Lower leg skin (tissue), 3 donors: ENCODE measurements at regions not wholly inside any gene's neighbourhood (a gene's known extent, or its start where the extent isn't known, plus 50 kb on each side); places are given as distances from the start of the nearest gene placed in this dataset.

ENCODE experiments used
- POLR2A ChIP-seq, 2 donors: fragments of 450-650 bp; IDR thresholded peaks; one replicate each; pipeline ENCODE4 v1.6.1; 2016 to 2017; ENCODE audit warnings: antibody characterized with exemption in 2 of 2, mild to moderate bottlenecking in 1 of 2, moderate library complexity in 1 of 2
- TF ChIP-seq, protein P1 (sequence below), 3 donors: fragments of 450-650 bp; IDR thresholded peaks; one replicate each; pipeline ENCODE4 v1.5.1; 2016; ENCODE audit warnings: antibody characterized with exemption in 3 of 3, mild to moderate bottlenecking in 3 of 3, moderate library complexity in 2 of 3

GRCh38 chr2:13019781-13020180 lies 303.0 kb downstream of the TRIB2 start:
- TF ChIP-seq, protein P1, sequence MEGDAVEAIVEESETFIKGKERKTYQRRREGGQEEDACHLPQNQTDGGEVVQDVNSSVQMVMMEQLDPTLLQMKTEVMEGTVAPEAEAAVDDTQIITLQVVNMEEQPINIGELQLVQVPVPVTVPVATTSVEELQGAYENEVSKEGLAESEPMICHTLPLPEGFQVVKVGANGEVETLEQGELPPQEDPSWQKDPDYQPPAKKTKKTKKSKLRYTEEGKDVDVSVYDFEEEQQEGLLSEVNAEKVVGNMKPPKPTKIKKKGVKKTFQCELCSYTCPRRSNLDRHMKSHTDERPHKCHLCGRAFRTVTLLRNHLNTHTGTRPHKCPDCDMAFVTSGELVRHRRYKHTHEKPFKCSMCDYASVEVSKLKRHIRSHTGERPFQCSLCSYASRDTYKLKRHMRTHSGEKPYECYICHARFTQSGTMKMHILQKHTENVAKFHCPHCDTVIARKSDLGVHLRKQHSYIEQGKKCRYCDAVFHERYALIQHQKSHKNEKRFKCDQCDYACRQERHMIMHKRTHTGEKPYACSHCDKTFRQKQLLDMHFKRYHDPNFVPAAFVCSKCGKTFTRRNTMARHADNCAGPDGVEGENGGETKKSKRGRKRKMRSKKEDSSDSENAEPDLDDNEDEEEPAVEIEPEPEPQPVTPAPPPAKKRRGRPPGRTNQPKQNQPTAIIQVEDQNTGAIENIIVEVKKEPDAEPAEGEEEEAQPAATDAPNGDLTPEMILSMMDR (IDR thresholded peaks at IDR 0.05) = no peak
- no peak for TF ChIP-seq POLR2A (IDR thresholded peaks at IDR 0.05)
